DND-41 (cell line): ENCODE measurements at regions not wholly inside any gene's neighbourhood (a gene's known extent, or its start where the extent isn't known, plus 50 kb on each side); places are given as distances from the start of the nearest gene placed in this dataset.

Experiments used
- ATAC-seq: fragments of 200-7000 bp; cut with Tn5 transposase; 3 replicates; pipeline ENCODE4 v1.9.1; 2021; ENCODE audit warnings: low read depth; ENCODE audit not compliant: insufficient read depth
- DNase-seq: peaks from one replicate; pipeline ENCODE4 v3.0.0-alpha.2; 2020
- H2AFZ ChIP-seq: 2 replicates; pipeline ENCODE4 v1.6.0; 2012; ENCODE audit warnings: low read depth, low read length
- H3K27ac ChIP-seq: 2 replicates; pipeline ENCODE4 v1.5.1; 2012; ENCODE audit warnings: low read length, inconsistent platforms
- H3K27me3 ChIP-seq: fragments of 200-600 bp; sonication (generic); 2 replicates; pipeline ENCODE4 v1.6.0; 2012; ENCODE audit warnings: low read length, mild to moderate bottlenecking, inconsistent platforms; ENCODE audit not compliant: insufficient read depth, poor library complexity
- H3K36me3 ChIP-seq: 2 replicates; pipeline ENCODE4 v1.5.1; 2012; ENCODE audit warnings: low read length, inconsistent platforms; ENCODE audit not compliant: insufficient read depth
- H3K4me1 ChIP-seq: 2 replicates; pipeline ENCODE4 v1.5.1; 2012; ENCODE audit warnings: mild to moderate bottlenecking, low read length; ENCODE audit not compliant: insufficient read depth
- H3K4me2 ChIP-seq: 2 replicates; pipeline ENCODE4 v1.6.0; 2012; ENCODE audit warnings: mild to moderate bottlenecking, moderate library complexity, low read length, inconsistent platforms; ENCODE audit not compliant: insufficient read depth
- H3K4me3 ChIP-seq, 2 experiments: fragments of 200-600 bp in 1 of 2; shearing (Covaris generic) in 1 of 2; 2 replicates each; pipeline ENCODE4 v1.5.1; 2012 to 2016; ENCODE audit warnings: inconsistent platforms in 2 of 2, low read length in 2 of 2, mild to moderate bottlenecking in 2 of 2, low read depth in 1 of 2, moderate library complexity in 1 of 2
- H3K79me2 ChIP-seq: 2 replicates; pipeline ENCODE4 v1.6.0; 2012; ENCODE audit warnings: low read length, inconsistent platforms; ENCODE audit not compliant: insufficient read depth
- H3K9ac ChIP-seq: 2 replicates; pipeline ENCODE4 v1.6.0; 2012; ENCODE audit warnings: low read depth, mild to moderate bottlenecking, inconsistent platforms, low read length, moderate library complexity
- H3K9me3 ChIP-seq: 2 replicates; pipeline ENCODE4 v1.5.1; 2012; ENCODE audit warnings: low read length, moderate library complexity, mild to moderate bottlenecking, inconsistent platforms; ENCODE audit not compliant: insufficient read depth, severe bottlenecking
- H4K20me1 ChIP-seq: 2 replicates; pipeline ENCODE4 v1.6.0; 2012; ENCODE audit warnings: low read length; ENCODE audit not compliant: insufficient read depth
- EZH2 ChIP-seq: IDR thresholded peaks from 3 replicates; pipeline ENCODE4 v1.6.1; 2012; ENCODE audit warnings: borderline replicate concordance, low read depth, mild to moderate bottlenecking, moderate library complexity, low read length, inconsistent platforms; ENCODE audit not compliant: severe bottlenecking
- TF ChIP-seq, protein P1 (sequence below): IDR thresholded peaks from 2 replicates; pipeline ENCODE4 v1.5.1; 2012; ENCODE audit warnings: borderline replicate concordance, low read length, moderate library complexity, mild to moderate bottlenecking; ENCODE audit not compliant: poor library complexity, severe bottlenecking; ENCODE audit errors: extremely low read depth

DNA sequence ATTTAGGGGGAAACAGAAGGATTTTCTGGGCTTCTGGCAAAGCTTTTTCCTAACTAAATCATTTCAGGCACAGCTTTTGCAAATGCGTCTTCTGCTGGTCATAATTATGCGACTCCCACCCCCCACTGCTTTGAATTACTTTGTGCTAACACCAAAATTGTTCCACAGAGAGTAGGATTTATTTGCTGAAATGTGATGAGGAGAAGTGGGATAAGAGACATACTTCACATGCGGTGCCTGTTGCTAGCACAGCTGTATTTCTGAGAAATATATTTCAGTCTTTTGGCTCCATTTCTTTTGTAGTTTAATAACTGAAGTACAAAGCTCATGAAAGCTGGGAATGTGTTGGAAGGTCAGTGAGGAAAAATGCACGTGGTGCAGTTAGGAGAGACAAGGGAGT is 83.2 kb upstream of the TAS2R1 start:
- no peaks in the 10 kb centered on the region for H4K20me1 ChIP-seq
- no peaks in the 10 kb centered on the region for H3K36me3 ChIP-seq
- no peaks in the 10 kb centered on the region for H3K4me1 ChIP-seq
- no peak overlapping the region for H3K27ac ChIP-seq
- ATAC-seq (no peak), DNase-seq (no peak)
- no peaks in the 10 kb centered on the region for H3K79me2 ChIP-seq
- H3K9ac ChIP-seq = no peak overlapping the region
- no peaks in the 10 kb centered on the region for H3K27me3 ChIP-seq
- no peak overlapping the region for H3K4me3 ChIP-seq
- TF ChIP-seq, protein P1, sequence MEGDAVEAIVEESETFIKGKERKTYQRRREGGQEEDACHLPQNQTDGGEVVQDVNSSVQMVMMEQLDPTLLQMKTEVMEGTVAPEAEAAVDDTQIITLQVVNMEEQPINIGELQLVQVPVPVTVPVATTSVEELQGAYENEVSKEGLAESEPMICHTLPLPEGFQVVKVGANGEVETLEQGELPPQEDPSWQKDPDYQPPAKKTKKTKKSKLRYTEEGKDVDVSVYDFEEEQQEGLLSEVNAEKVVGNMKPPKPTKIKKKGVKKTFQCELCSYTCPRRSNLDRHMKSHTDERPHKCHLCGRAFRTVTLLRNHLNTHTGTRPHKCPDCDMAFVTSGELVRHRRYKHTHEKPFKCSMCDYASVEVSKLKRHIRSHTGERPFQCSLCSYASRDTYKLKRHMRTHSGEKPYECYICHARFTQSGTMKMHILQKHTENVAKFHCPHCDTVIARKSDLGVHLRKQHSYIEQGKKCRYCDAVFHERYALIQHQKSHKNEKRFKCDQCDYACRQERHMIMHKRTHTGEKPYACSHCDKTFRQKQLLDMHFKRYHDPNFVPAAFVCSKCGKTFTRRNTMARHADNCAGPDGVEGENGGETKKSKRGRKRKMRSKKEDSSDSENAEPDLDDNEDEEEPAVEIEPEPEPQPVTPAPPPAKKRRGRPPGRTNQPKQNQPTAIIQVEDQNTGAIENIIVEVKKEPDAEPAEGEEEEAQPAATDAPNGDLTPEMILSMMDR = no peak
- no peak for TF ChIP-seq EZH2
- no peak overlapping the region for H2AFZ ChIP-seq
- no peaks in the 10 kb centered on the region for H3K9me3 ChIP-seq
- no peak overlapping the region for H3K4me2 ChIP-seq

- H3K9ac ChIP-seq = no peak overlapping the region
- H3K27me3 ChIP-seq = no peaks in the 10 kb centered on the region
- H3K4me2 ChIP-seq = no peak overlapping the region
- ATAC-seq (no peak), DNase-seq (no peak)
- no peak overlapping the region for H3K4me3 ChIP-seq
- H3K36me3 ChIP-seq = no peaks in the 10 kb centered on the region
- H3K4me1 ChIP-seq = no peaks in the 10 kb centered on the region
- no peak overlapping the region for H2AFZ ChIP-seq
- TF ChIP-seq, protein P1 = no peak
- TF ChIP-seq EZH2 = no peak
- H3K79me2 ChIP-seq = no peaks in the 10 kb centered on the region
- H4K20me1 ChIP-seq = no peaks in the 10 kb centered on the region
- no peaks in the 10 kb centered on the region for H3K9me3 ChIP-seq
- H3K27ac ChIP-seq = no peak overlapping the region
These were observed 82.8 kb upstream of the TAS2R1 start for GRCh38 chr5:9712911-9713310.

- Histone ChIP-seq H4K20me1 (no peaks in the 10 kb centered on the region), H3K36me3 (no peaks in the 10 kb centered on the region), H3K27me3 (no peaks in the 10 kb centered on the region), H3K4me3 (no peak overlapping the region), H2AFZ (no peak overlapping the region), H3K9ac (no peak overlapping the region), H3K79me2 (no peaks in the 10 kb centered on the region), H3K4me2 (no peak overlapping the region), H3K27ac (no peak overlapping the region), H3K9me3 (no peaks in the 10 kb centered on the region), H3K4me1 (no peaks in the 10 kb centered on the region)
- TF ChIP-seq EZH2 = no peak
- TF ChIP-seq, protein P1 = no peak
- no peak for ATAC-seq
- no peak for DNase-seq
These were observed 82.4 kb upstream of the TAS2R1 start for GRCh38 chr5:9712506-9712905.

DNA sequence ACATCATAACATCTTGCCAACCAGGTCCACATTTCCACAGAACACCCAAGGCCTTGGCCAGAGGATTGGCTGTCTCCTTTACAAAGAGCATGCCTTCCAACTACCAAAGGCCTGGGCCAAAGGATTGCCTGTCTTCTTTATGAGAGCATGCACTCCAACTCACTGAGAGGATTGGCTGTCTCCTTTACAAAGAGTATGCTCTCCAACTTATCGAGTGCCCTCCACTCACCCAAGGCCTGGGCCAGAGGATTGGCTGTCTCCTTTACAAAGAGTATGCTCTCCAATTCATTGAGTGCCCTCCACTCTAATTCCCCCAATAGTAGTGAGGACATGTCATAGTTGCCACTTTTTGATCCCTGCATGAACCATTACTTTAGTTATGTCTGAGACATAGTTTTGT is 79.9 kb upstream of the TAS2R1 start:
- TF ChIP-seq EZH2 = no peak
- TF ChIP-seq, protein P1 = no peak
- no peak for ATAC-seq
- no peaks in the 10 kb centered on the region for H3K79me2 ChIP-seq
- DNase-seq = no peak
- H2AFZ ChIP-seq = no peak overlapping the region
- H4K20me1 ChIP-seq = no peaks in the 10 kb centered on the region
- no peak overlapping the region for H3K4me2 ChIP-seq
- H3K9ac ChIP-seq = no peak overlapping the region
- H3K4me1 ChIP-seq = no peaks in the 10 kb centered on the region
- H3K9me3 ChIP-seq = no peaks in the 10 kb centered on the region
- H3K36me3 ChIP-seq = no peaks in the 10 kb centered on the region
- no peak overlapping the region for H3K27ac ChIP-seq
- H3K4me3 ChIP-seq = no peak overlapping the region
- no peaks in the 10 kb centered on the region for H3K27me3 ChIP-seq
